ENCODE measurements at regions not wholly inside any gene's neighbourhood (a gene's known extent, or its start where the extent isn't known, plus 50 kb on each side); places are given as distances from the start of the nearest gene placed in this dataset.

DNA sequence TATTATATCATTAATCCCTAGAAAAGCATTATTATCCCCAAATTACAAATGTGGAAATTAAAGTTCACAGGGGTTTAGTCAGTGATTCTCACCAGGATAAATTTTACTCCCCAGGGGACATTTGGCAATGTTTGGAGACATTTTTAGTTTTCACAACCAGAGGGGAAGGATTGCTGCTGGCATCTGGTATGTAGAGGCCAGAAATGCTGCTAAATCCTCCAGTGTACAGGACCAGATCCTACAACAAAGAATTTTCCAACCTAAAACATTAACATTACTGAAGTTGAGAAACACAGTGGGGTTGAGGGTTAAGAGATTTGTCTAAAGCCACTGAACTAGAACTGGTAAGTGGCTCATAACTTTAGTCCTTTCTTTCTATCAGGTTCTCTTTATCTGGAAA lies 162.0 kb upstream of the SYT6 start:
- TF ChIP-seq CTCF (IDR thresholded peaks at IDR 0.05): no peak
- no peaks in the 10 kb centered on the region for H3K27me3 ChIP-seq
- intact Hi-C loops (cut with DNase I): no loop called here
- H3K4me1 ChIP-seq: no peaks in the 10 kb centered on the region
- no peak overlapping the region for H3K27ac ChIP-seq
- H3K4me3 ChIP-seq: no peak overlapping the region
- no peak for DNase-seq (ENCODE audit: low spot score in 2 of 2)
- H3K36me3 ChIP-seq: no peaks in the 10 kb centered on the region
- no peaks in the 10 kb centered on the region for H3K9me3 ChIP-seq

DNA sequence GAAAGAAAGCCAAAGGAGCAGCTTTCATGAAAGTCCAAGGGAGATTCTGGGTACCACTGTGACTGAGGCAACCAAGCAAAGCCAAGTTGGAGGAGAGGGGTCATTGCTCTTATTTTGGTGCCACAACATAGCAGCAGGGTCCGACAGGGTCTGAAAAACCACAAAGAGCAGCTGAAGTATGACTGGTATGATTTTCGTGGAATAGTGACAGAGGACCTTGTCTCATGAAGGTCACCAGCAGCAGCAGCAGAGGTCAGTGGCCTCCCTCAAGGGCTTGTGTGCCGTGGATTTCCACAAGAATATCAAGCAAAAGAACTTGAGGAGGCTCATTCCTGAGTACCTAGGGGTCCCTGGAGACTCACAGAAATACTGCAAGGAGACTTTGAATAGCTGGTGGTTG lies 160.9 kb upstream of the SYT6 start:
- DNase-seq (ENCODE audit: low spot score in 2 of 2): no peak
- Histone ChIP-seq H3K9me3 (no peaks in the 10 kb centered on the region), H3K4me3 (no peak overlapping the region), H3K27ac (no peak overlapping the region), H3K27me3 (no peaks in the 10 kb centered on the region), H3K36me3 (no peaks in the 10 kb centered on the region), H3K4me1 (no peaks in the 10 kb centered on the region)
- intact Hi-C loops (cut with DNase I): no loop called here
- no peak for TF ChIP-seq CTCF (IDR thresholded peaks at IDR 0.05)

DNA sequence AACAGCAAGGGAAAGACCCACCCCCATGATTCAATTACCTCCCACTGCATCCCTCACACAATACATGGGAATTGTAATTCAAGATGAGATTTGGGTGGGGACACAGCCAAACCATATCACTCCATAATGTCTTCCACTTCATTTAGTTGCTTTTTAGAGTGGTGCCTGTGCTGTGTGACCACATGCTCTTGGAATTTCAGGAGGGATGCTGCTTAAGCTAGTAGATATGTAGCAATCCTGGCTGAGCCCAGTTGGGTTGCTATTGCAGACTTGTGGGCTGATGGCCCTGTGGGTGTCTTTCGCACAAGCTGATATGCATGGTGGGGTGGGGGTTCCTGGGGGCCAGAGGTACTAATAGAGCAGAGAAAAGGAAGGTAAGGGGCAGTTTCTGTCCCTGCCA lies 160.4 kb upstream of the SYT6 start:
- TF ChIP-seq CTCF (IDR thresholded peaks at IDR 0.05): no peak
- H3K9me3 ChIP-seq: no peaks in the 10 kb centered on the region
- no peak for DNase-seq (ENCODE audit: low spot score in 2 of 2)
- no peaks in the 10 kb centered on the region for H3K36me3 ChIP-seq
- no peak overlapping the region for H3K4me3 ChIP-seq
- no peaks in the 10 kb centered on the region for H3K27me3 ChIP-seq
- no peak overlapping the region for H3K27ac ChIP-seq
- H3K4me1 ChIP-seq: no peaks in the 10 kb centered on the region
- intact Hi-C loops (cut with DNase I): no loop called here

- H3K27me3 ChIP-seq: no peaks in the 10 kb centered on the region
- H3K27ac ChIP-seq: no peak overlapping the region
- no peaks in the 10 kb centered on the region for H3K4me1 ChIP-seq
- DNase-seq (ENCODE audit: low spot score in 2 of 2): no peak
- intact Hi-C loops (cut with DNase I): no loop called here
- TF ChIP-seq CTCF (IDR thresholded peaks at IDR 0.05): no peak
- no peaks in the 10 kb centered on the region for H3K9me3 ChIP-seq
- no peaks in the 10 kb centered on the region for H3K36me3 ChIP-seq
- H3K4me3 ChIP-seq: no peak overlapping the region
Observed at GRCh38 chr1:114310695-114311271, 157.1 kb upstream of the SYT6 start.

DNA sequence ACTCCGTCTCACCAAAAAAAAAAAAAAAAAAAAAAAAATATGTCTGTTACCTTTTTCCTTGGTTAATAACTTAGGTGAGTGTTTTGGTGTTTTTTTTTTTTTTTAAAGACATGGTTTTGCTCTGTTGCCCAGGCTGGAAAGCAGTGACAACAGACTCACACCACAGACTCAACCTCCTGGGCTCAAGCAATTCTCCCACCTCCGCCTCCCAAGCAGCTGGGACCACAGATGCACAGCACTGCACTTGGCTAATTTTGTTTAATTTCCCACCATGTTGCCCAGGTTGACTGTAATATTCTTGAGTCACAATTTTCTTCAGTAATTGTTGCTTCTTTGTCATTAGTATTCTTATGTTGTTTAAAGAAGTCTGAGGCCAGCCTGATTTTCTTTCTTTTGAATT lies 149.2 kb upstream of the SYT6 start:
- Histone ChIP-seq H3K27me3 (no peaks in the 10 kb centered on the region), H3K36me3 (no peaks in the 10 kb centered on the region), H3K4me1 (no peaks in the 10 kb centered on the region), H3K4me3 (no peak overlapping the region), H3K27ac (no peak overlapping the region), H3K9me3 (no peaks in the 10 kb centered on the region)
- no peak for DNase-seq (ENCODE audit: low spot score in 2 of 2)
- intact Hi-C loops (cut with DNase I): no loop called here
- no peak for TF ChIP-seq CTCF (IDR thresholded peaks at IDR 0.05)
